SU-DHL-6 (cell line): ENCODE measurements at regions not wholly inside any gene's neighbourhood (a gene's known extent, or its start where the extent isn't known, plus 50 kb on each side); places are given as distances from the start of the nearest gene placed in this dataset.
"Not testable (repeated sequence)": the region's sequence is repeated elsewhere in the genome, so short reads cannot be mapped to it uniquely, and the experiment has no call there.

Experiments used
- H2AFZ ChIP-seq: fragments of 200-600 bp; sonication (generic); 2 replicates; pipeline ENCODE4 v1.6.1; 2014; ENCODE audit warnings: low read depth, mild to moderate bottlenecking, moderate library complexity, mixed read lengths, antibody characterized with exemption, low read length; ENCODE audit not compliant: severe bottlenecking
- H3F3A ChIP-seq: fragments of 200-600 bp; shearing (Covaris generic); 2 replicates; pipeline ENCODE4 v1.6.0; 2016; ENCODE audit warnings: antibody characterized with exemption, mild to moderate bottlenecking; ENCODE audit not compliant: insufficient read depth
- H3K27ac ChIP-seq: fragments of 200-600 bp; sonication (generic); 2 replicates; pipeline ENCODE4 v1.5.1; 2016; ENCODE audit warnings: low read depth, mild to moderate bottlenecking, low read length, moderate library complexity, mixed read lengths
- H3K27me3 ChIP-seq: fragments of 200-600 bp; sonication (generic), shearing (Covaris generic); 2 replicates; pipeline ENCODE4 v1.6.0; 2014; ENCODE audit warnings: mild to moderate bottlenecking, low read length
- H3K36me3 ChIP-seq: fragments of 200-600 bp; sonication (generic); 2 replicates; pipeline ENCODE4 v1.6.1; 2014; ENCODE audit warnings: mild to moderate bottlenecking, low read length, mixed read lengths
- H3K4me2 ChIP-seq: fragments of 300-600, 200-600 bp; shearing (Covaris generic), sonication (generic); 2 replicates; pipeline ENCODE4 v1.6.0; 2014; ENCODE audit warnings: low read length, low read depth, mild to moderate bottlenecking; ENCODE audit not compliant: poor library complexity, severe bottlenecking
- H3K4me3 ChIP-seq: fragments of 200-600 bp; sonication (generic); 2 replicates; pipeline ENCODE4 v1.5.1; 2014; ENCODE audit warnings: antibody characterized with exemption, low read length, mild to moderate bottlenecking, mixed read lengths; ENCODE audit not compliant: insufficient read depth, poor library complexity, severe bottlenecking
- H3K79me2 ChIP-seq: fragments of 200-600 bp; sonication (generic); 2 replicates; pipeline ENCODE4 v1.6.1; 2014; ENCODE audit warnings: mild to moderate bottlenecking, low read length, moderate library complexity; ENCODE audit not compliant: insufficient read depth
- H3K9ac ChIP-seq: fragments of 200-600 bp; sonication (generic); 2 replicates; pipeline ENCODE4 v1.7.0; 2014; ENCODE audit warnings: mild to moderate bottlenecking, low read length
- H3K9me2 ChIP-seq: fragments of 200-600 bp; sonication (generic); replicated peaks from 2 replicates; pipeline ENCODE4 v1.6.1; 2014; ENCODE audit warnings: low read length; ENCODE audit not compliant: insufficient read depth
- H3K9me3 ChIP-seq: fragments of 200-600 bp; sonication (generic); 2 replicates; pipeline ENCODE4 v1.6.1; 2014; ENCODE audit warnings: low read length, mixed read lengths; ENCODE audit not compliant: insufficient read depth
- H4K20me1 ChIP-seq: fragments of 200-600 bp; sonication (generic); 2 replicates; pipeline ENCODE4 v1.6.1; 2014; ENCODE audit warnings: low read depth, mild to moderate bottlenecking, antibody characterized with exemption, low read length, moderate library complexity, mixed read lengths
- CTCF ChIP-seq: fragments of 200-600 bp; sonication (generic); IDR thresholded peaks from one replicate; pipeline ENCODE4 v1.5.1; 2017; ENCODE audit warnings: antibody characterized with exemption, mild to moderate bottlenecking, low read length, moderate library complexity; ENCODE audit not compliant: insufficient read depth, poor library complexity, severe bottlenecking
- EZH2phosphoT487 ChIP-seq: fragments of 200-600 bp; sonication (generic), shearing (Covaris generic); conservative IDR thresholded peaks from 2 replicates; pipeline ENCODE4 v1.6.1; 2018; ENCODE audit warnings: mild to moderate bottlenecking, antibody characterized with exemption, low read length, moderate library complexity, mixed read lengths

DNA sequence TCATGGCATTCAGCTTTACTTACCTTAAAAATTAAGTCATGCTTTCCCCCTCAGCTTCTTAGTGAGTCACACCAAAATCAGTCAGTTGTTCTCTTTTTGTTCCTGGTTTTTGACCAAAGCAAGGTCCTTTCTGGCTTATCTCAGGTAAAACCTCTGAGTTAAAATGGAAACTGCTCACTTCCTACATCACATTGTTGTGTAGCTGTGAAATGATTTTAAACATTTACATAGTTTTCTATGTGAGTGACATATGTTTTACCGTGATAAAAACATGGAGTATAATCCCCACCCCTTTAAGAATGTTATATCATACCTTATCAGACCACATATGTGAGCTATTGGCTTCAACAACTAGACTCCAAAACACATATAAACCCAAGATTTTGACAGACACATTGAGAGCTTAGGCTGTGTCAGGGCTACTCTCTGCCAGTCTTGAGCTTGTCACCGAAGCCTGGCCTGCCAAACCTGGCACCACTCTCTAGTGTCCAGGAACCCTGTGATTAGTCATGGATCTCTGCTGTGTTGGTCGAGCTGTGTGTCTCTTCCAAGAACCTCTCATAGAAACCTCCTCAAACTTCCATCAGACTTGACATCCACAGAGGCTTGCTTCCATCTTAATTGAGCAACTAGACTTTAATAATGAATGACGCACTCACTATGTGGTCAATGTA lies 113.7 kb upstream of the FOXN2 start:
- Histone ChIP-seq H3K9me2 (no peaks in the 10 kb centered on the region), H3K27ac (no peak overlapping the region), H3F3A (no peaks in the 10 kb centered on the region), H3K4me3 (no peak overlapping the region), H3K27me3 (no peaks in the 10 kb centered on the region), H3K4me2 (no peak overlapping the region), H2AFZ (no peak overlapping the region), H3K9me3 (no peaks in the 10 kb centered on the region), H4K20me1 (no peaks in the 10 kb centered on the region), H3K36me3 (no peaks in the 10 kb centered on the region), H3K79me2 (no peaks in the 10 kb centered on the region), H3K9ac (no peak overlapping the region)
- no peak for TF ChIP-seq CTCF
- no peak for TF ChIP-seq EZH2phosphoT487

DNA sequence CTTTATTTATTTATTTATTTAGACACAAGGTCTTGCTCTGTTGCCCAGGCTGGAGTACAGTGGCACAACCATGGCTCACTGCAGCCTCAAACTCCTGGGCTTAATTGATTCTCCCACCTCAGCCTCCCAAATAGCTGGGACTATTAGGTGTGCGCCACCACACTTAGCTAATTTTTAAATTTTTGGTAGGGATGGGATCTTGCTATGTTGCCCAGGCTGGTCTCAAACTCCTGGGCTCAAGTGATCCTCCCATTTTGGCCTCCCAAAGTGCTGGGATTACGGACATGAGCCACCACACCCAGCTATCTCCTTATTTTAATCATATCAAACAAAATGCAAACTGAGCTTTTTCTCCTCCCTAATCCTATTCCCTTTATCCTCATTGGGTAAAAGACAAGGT lies 113.0 kb upstream of the FOXN2 start:
- H3K9me3 ChIP-seq, H3K4me2 ChIP-seq, H3K27ac ChIP-seq, H3K36me3 ChIP-seq, H3K9ac ChIP-seq, H3F3A ChIP-seq, H3K79me2 ChIP-seq, H4K20me1 ChIP-seq, H3K4me3 ChIP-seq, H2AFZ ChIP-seq, H3K27me3 ChIP-seq, H3K9me2 ChIP-seq: not testable (repeated sequence)

DNA sequence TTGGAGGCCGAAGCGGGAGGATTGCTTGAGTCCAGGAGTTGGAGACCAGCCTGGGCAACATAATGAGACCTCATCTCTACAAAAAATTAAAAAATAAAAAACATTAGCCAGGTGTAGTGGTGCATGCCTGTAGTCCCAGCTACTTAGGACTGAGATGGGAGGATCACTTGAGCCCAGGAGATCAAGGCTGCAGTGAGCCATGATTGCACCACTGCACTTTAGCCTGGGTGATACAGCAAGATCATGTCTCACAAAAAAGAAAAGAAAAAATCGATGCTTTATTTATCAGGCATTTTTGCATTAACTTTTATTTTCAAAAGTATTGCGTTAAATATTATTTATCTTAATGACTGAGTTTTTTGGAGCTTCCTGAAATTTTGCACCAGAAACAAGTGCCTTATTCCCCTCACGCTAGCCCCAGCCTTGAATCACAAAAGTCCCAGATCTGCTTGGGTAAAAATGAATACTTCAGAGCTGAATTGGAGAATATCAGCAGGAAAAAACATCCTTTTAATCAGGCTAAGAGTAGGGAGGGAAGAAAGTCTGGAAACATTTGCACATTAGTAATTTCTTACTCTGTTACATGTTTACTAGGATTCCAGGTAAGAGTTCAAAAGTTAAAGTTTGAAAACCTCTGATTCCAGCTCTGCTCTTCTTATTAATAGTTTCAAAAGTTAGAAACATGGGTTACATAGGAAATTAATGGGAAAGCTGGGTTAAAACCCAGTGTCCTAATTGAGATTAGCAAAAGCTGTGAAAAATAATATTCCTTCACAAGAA lies 111.4 kb upstream of the FOXN2 start:
- TF ChIP-seq CTCF: no peak
- TF ChIP-seq EZH2phosphoT487: no peak
- H2AFZ ChIP-seq: no peak overlapping the region

GRCh38 chr2:48203668-48204067 lies 110.8 kb upstream of the FOXN2 start:
- no peaks in the 10 kb centered on the region for H3K9me2 ChIP-seq
- H3F3A ChIP-seq: no peaks in the 10 kb centered on the region
- no peak overlapping the region for H2AFZ ChIP-seq
- no peaks in the 10 kb centered on the region for H3K27me3 ChIP-seq
- no peak for TF ChIP-seq CTCF
- TF ChIP-seq EZH2phosphoT487: no peak
- no peaks in the 10 kb centered on the region for H3K79me2 ChIP-seq
- no peak overlapping the region for H3K27ac ChIP-seq
- no peak overlapping the region for H3K9ac ChIP-seq
- no peak overlapping the region for H3K4me2 ChIP-seq
- H3K36me3 ChIP-seq: no peaks in the 10 kb centered on the region
- no peaks in the 10 kb centered on the region for H3K9me3 ChIP-seq
- no peaks in the 10 kb centered on the region for H4K20me1 ChIP-seq
- no peak overlapping the region for H3K4me3 ChIP-seq

More for the DNA sequence above, 111.4 kb upstream of the FOXN2 start:
- Histone ChIP-seq H4K20me1 (no peaks in the 10 kb centered on the region), H3K4me3 (no peak overlapping the region), H3K27ac (no peak overlapping the region), H3K27me3 (no peaks in the 10 kb centered on the region), H3K79me2 (no peaks in the 10 kb centered on the region), H3K4me2 (no peak overlapping the region), H3F3A (no peaks in the 10 kb centered on the region), H3K9me3 (no peaks in the 10 kb centered on the region), H3K9ac (no peak overlapping the region), H3K9me2 (no peaks in the 10 kb centered on the region), H3K36me3 (no peaks in the 10 kb centered on the region)
